ENCODE measurements at regions not wholly inside any gene's neighbourhood (a gene's known extent, or its start where the extent isn't known, plus 50 kb on each side); places are given as distances from the start of the nearest gene placed in this dataset.
"Not testable (repeated sequence)": the region's sequence is repeated elsewhere in the genome, so short reads cannot be mapped to it uniquely, and the experiment has no call there.

DNA sequence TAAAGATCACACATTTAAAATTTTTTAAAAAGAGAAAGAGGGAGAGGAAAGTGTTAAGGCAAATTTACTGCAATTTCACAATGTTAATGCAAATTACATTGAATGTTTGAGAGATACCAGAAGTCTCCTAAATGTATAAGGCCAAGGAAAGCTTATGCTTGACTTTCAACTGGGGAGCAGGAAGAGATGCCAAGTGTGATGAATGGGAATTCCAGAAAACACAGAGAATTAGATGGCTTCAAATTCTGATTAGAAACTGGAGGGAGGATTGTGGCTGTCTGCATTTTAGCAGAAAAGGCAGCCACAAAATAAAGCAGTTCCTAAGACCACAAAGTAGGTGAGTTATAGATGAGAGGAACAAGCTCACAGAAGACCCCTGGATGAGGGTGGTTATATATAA lies 328.3 kb upstream of the CITED2 start:
- DNase-seq, result no peak

DNA sequence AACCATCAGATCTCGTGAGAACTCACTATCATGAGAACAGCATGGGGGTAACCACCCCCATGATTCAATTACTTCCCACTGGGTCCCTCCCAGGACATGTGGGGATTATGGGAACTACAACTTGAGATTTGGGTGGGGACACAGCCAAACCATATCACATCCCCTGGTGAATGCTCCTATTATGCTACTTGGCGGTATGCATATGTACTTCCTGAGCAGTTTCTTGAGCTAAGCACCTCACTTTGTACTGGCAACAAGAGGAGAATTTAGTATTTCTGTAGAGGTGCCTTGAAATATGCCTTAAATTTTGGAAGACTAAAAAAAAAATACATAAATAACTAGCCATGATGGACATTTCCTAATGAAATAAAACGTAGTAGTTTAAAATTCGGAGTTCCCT lies 327.2 kb upstream of the CITED2 start:
- no peak for DNase-seq

DNA sequence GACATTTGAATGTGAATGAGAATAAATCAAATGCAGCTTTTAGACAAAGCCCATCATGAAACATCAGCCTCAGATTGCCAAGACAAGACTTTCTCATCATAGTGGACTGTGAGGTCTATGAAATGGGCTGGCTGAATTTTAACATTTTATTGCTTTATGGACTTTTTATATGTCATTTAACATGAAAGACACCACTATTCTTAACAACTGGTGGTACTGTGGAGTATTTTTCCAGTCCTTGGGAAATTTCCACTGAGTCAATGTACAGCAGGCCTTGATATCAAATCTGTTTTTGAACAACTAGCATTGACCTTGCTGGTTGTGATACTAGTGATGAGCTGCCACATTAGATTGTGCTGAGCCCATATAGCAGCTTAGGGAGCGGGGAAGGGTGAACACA lies 326.6 kb upstream of the CITED2 start:
- no peak for DNase-seq

DNA sequence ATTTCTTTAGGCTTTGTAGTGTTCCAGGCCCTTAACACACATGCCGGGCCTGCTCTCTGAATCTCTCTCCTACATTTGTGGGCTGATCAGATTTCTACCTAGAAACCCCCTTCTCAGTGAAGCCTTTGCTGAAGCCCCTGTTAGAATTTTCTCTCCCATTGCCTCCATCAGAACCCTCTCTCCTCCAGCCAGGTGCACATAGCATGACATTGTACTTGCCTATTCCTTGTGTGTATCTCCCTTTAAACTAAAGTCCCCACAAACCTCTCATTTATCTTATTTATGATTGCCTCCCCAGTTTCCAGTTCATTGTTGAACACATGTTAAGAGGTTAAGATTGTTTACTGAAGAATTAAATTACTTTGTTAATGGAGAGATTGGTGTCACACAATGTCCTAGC lies 325.5 kb upstream of the CITED2 start:
- DNase-seq, result no peak

DNA sequence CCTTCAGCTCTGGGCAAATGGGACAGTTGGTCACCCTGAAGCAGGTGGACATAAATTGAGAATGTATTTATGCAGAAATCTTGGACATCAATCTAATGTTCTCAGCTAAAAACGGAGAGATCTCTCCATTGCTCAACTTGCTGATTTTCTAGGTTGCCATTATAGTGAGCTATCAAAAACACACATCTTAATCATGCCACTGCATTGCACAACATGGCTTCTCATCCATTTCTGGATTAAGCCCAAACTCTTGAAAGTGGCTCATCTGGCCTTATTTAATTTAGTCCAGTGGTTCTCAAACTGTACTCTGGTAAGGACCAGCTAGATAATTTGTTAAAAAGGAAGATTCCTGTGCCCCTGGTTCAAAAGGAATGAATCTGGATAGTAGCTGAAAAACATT lies 324.9 kb upstream of the CITED2 start:
- DNase-seq, result no peak

DNA sequence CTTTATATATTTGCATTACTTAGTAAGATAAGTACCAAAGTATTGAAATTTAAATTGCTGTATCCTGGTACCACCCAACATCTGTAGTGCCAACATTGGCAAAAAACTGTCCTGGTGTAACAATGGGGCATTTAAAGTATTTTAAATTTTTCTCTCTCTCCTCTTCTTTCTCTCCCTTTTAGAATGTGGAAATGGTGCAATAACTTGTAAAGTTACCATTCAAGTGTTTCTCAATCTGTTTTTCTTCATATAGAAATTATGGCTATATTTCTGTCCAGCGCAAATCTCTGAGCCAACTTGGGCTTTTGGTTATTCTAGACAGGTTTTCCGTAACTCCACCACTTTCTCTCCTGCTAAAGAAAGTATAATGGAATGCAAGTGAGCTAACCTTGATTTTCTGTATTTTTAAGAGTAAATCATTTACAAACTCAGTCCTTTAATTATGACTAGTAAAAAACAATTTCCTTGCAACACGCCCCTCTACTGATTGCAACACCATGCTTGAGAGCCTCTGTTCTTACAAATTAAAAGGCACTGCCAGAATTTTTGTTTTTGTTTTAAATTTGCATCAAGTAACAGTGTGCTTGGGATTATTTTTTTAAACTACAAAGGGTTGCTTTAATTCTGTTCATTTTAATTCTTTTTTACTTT lies 324.2 kb upstream of the CITED2 start:
- DNase-seq, result no peak

DNA sequence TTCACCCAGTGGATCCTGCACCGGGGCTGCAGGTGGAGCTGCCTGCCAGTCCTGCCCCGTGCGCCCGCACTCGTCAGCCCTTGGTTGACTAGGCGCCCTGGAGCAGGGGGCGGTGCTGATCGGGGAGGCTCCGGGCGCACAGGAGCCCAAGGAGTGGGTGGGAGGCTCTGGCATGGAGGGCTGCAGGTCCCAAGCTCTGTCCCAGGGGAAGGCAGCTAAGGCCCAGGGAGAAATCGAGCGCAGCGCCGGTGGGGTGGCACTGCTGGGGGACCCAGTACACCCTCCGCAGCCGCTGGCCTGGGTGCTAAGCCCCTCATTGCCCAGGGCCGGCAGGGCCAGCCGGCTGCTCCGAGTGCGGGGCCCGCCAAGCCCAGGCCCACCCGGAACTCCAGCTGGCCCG lies 323.4 kb upstream of the CITED2 start:
- not testable (repeated sequence) for DNase-seq

DNA sequence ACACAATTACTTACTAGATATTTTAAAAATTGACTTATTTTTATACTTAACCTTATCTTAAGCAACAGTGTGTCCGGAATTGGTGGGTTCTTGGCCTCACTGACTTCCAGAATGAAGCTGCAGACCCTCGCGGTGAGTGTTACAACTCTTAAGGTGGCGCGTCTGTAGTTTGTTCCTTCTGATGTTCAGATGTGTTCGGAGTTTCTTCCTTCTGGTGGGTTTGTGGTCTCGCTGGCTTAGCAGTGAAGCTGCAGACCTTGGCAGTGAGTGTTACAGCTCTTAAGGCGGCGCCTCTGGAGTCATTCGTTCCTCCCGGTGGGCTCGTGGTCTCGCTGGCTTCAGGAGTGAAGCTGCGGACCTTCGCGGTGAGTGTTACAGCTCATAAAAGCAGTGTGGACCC lies 322.5 kb upstream of the CITED2 start:
- DNase-seq, result not testable (repeated sequence)

DNA sequence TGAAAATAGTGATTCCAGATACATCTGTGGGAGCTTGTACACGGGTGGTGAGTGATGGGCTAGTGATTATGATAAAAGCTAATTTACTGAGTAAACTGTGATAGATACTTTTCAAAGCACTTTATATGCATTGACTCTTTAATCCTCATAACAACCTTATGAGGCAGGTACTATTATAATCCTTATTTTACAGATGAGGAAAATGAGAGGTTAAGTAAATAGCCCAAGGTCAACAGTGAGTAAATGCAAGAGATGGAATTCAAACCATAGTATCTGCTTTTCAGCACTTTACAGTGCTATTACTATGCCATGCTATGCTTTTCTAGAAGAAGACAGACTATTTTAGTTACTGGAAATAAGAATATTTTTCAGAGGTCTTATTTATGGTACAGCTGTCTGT lies 320.9 kb upstream of the CITED2 start:
- DNase-seq, result no peak

DNA sequence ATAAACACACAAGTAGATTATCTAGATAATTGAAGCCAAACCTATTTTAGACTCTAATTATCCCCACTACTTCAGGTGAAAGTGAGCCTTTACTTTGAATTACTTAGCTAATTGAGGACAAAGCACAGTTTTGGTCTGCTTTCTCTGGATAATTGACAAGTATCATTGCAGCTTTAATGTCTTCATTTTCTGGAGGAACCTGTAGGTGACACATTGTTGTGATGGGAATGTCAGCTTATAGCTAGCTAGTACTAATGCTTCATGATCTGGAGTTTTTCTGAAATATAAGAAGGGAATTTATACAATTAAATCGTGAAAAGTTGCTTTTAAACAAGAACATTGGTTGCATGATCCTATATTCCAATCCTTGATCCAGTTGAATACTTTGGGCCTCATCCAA lies 319.3 kb upstream of the CITED2 start:
- DNase-seq, result no peak

DNA sequence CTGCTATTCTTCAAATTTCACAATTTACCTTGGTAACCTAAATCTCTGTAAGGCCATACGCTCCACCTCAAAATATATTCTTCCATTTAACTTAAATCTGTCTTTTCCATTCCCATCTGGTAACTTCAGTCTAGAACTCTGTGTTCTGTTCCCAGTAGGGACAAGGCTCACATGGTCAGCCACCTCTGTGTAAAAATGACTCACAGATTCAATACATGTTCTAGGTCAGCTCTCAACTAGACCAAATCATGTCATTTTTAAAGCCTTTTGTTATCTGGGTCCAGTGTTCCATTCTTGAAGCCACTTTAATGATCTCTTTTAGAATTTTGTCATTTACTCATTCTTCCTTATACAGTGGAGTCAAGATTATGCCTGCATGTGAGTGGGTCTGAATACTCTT lies 315.6 kb upstream of the CITED2 start:
- DNase-seq, result no peak

DNA sequence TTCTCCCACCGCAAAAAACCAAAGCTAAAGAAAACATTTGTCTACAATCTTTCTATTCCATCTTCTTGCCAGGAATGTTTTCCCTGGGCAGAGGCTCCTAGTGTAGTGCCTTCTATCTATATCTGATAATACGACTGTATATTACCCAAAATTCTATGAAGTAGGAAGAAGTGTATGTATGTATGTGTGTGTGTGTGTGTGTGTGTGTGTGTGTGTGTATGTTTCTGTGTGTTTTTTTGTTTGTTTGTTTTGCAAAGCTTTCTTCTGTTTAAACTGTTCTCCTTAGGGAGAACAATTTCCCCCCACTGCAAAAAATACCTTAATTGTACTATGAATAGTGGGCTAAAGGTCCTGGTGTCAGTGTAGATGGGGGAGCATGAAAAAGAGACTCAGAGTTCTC lies 312.6 kb upstream of the CITED2 start:
- no peak for DNase-seq

DNA sequence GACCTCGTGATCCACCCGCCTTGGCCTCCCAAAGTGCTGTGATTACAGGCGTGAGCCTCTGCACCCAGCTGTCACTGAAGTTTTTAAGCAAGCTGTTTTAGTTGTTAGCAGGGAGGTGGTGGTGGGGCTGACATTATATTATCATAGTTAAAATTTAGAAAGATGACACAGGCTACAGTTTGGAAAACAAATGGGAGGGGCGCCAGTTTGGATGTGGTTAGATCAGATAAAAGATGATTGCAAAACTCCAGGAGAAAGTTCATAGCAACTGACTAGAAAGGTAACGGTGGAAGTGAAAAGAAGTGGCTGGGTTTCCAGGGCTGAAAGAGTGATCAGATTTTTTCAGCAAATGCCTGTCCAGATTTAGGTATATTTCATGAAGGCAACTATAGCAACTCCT lies 311.9 kb upstream of the CITED2 start:
- DNase-seq, result no peak

DNA sequence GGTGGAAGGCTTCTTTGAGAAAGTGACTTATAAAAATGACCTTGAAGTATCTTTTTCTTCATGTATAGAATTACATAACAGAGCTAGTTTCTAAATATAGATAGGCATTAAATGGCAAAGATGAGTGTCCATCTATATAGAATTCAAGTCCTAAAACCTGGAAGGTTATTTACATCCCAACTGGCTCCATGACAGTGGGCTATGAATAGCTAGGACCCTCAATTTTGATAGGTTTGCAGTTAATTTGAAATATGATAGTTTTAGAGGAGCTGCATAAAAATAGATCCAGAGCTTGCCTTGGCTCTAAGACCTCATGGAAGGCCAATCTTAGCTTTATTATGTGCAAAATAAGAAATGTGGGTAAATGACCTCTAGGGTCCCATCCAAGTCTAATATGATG lies 310.6 kb upstream of the CITED2 start:
- no peak for DNase-seq

DNA sequence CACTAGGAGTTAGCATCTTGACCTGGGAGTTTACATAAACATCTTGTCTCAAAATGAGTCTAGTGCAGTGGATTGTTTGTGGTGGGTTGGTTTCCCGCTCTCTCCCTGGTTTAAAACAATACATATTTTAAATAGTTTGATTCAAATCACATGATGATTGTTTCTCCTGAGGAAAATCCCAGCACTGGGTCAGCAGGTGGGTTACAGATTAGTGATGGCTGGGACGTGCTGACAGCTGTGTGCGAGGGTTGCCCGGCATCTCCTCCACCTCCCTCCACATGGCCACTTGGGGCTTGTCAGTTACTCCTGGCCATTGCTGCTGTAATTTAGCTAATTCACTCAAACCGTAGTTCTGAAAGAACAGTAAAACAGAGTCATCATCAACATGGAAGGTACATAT lies 306.4 kb upstream of the CITED2 start:
- peak in 1 of 2 experiments; percentile 11 for DNase-seq

DNA sequence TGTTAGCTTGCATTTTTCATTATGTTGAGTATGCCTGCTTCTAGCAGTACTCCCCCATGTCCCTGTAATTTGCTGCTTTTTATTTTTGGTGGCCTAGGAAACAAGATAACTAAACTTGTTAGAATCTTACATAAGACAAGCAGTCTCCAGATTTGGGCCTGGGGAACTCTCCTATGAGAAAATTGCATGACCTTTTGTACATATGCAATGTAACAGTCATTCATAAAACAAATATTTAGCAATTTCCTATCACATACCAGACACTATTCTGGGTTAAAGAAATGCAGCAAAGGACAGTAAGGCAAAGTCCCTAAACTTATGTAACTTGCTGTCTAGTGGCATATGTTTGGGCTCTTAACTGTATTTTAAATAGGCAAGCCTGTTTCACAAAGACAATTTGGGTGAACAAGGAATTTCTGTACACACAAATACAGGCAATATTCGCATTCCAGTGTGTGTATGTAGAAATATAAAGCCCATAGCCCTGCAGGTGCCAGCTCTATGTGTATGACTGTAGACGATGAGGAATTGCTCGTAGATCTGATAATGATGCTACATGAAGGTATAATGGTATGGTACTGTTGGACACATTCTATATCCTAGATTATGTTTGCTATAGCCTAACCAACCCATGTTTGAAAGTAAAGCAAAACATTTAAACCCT lies 305.2 kb upstream of the CITED2 start:
- no peak for DNase-seq

DNA sequence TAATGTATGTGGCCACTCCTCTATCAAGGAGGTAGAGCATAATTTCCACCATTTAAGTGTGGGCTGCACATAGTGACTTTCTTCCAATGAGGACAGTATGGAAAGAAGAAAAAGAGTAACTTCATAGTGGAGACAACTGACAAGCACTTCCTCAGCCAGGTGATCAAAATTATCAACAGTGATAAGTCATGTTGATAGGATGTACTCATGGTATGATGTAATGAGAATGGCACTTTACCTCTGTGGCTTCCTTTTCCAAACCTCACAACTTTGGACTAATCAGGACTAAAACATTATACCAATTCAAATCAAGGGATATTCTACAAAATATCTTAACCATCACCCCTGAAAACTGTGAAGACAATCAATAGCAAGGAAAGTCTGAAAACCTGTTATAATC lies 302.3 kb upstream of the CITED2 start:
- DNase-seq, result no peak

DNA sequence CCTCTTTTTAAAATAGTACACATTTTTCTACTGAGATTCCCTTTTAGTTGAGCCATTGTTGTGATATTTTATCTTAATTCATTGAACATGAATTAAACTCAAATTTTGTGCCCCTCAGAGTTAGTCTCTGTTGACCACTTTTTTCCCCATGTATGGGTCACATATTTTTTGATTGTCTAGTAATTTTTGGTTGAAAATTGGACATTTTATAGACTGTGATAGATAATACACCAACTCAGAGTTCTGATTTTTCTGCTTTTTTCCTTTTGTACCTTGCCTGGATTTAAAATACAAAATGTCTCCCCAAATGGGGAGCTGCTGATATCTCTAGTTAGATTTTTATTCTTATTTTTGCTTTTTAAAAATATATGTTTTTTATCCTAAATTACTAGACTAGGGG lies 291.8 kb upstream of the CITED2 start:
- no peak for DNase-seq

DNA sequence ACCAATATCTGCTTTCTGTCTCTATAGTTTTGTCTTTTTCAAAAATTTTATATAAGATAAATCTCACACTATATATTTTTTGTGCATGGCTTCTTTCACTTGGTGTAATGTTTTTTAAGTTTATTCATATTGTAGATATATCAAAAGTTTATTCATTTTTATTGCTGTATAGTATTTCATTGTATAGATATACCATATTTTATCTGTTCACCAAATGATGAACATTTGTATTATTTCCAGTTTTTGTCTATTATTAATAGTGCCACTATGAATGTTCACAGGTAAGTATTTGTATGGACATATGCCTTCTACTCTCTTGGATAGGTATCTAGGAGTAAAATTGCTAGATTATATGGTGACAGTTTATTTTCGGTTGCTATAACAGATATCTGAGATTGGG lies 289.5 kb upstream of the CITED2 start:
- no peak for DNase-seq

DNA sequence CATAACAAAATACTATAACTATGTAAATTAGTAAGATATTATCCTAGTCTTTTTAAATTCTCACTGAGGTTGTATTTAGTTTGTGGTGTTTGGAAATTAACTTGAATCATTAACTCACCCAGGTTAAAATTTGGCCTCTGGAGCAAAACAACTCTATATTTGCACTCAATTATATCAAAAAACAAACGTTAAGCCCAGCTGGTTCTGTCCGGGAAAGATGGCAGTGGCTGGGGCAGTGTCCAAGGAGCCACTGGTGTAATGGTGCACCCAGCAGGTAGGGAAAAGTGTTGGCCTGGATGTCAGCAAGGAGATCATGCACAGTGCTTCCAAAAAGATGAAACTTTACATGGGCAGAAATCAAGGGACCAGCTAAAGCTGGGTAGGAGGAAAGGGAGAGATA lies 285.3 kb upstream of the CITED2 start:
- no peak for DNase-seq

DNA sequence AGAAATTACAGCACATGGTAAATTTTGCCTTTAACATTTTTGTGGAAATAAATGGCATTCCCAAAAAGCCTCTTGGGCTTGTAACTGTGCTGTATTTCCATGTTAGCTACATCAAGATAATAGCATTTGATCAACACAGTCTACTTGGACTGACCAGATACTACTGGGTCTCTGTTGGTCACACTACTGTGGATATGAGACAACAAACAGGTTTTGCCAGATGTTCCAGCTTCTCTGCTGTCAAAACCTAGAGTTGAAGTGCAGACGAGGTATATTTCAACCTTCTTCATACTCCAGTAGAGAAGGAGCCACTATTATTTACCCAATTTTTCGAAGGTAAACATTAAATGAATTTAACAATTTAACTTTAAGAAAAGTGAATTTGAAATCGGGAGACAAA lies 284.7 kb upstream of the CITED2 start:
- DNase-seq, result no peak

DNA sequence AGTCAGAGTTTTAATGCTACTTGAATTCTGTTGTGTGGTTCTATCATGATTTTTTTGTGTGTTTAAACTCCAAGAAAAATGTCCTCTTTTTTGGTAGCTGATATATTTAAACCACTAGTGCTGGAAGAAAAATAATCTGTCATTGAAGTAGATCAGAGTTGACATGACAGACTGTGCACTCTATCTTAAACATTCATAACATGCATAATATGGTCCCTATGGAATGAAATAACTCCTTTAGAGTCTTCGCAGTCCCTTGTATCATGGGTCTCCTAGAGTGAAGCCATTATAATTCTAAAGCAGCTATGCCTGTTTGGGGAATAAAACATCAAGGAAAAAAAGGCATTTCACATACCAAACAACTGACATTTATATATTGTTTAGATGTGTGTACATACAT lies 282.7 kb upstream of the CITED2 start:
- no peak for DNase-seq

DNA sequence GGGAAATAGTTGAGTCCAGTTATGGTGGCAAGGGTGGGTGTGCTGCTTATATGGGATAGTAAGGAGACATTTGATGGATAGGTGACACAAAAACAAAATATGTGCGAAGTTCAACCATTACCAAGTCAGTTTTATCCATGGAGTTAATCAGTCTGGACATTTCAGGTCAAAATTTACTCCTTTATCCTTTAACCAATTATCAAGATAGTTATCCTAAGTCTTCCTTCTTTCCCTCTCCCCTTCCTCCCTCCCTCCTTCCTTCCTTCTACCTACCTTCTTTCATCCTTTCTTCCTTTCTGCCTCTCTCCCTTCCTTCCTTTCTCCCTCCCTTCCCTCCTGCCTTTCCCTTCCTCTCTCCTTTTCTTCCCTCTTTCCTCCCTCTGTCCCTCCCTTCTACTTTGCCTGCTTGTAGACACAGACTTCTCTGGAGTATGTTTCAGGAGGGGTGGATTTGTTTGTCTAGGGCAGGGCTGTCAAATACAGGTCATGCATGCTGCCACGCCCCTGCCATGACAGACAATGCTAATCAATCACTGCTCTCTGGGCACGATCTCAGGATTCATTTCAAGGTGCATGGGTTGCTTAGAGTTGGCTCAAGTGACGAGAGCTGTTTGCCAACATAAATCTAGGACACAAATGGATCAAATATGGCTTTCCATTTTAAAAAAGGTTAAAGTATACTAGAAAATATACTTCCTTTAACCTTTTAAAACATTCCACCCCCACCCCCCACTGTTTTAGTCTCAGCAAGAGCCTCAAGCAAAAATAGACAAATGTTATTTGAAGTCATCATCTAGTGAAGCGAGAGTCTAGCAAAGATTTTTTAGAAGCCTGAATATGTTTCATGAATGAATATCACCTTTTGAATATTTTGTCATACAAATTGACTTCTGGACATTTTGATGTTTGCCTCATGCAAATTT lies 281.6 kb upstream of the CITED2 start:
- no peak for DNase-seq

Measured in NCI-H2081 (cell line).